ENCODE measurements at regions not wholly inside any gene's neighbourhood (a gene's known extent, or its start where the extent isn't known, plus 50 kb on each side); places are given as distances from the start of the nearest gene placed in this dataset.

GRCh38 chr2:235170536-235171521 lies 219.0 kb downstream of the SH3BP4 start:
- no peak for ATAC-seq

GRCh38 chr2:235171550-235172031 lies 219.8 kb downstream of the SH3BP4 start:
- no peak for ATAC-seq

- ATAC-seq, result no peak
Measured at GRCh38 chr2:235180642-235181041, 228.8 kb downstream of the SH3BP4 start.

- no peak for ATAC-seq
Measured at GRCh38 chr2:235183786-235184185, 232.0 kb downstream of the SH3BP4 start.

- ATAC-seq, result no peak
Measured at GRCh38 chr2:235187806-235188205, 236.0 kb downstream of the SH3BP4 start.

- ATAC-seq, result no peak
Measured at GRCh38 chr2:235191486-235191885, 239.7 kb downstream of the SH3BP4 start.

GRCh38 chr2:235191978-235192377 lies 240.2 kb downstream of the SH3BP4 start:
- ATAC-seq, result no peak

GRCh38 chr2:235194351-235194750 lies 242.5 kb downstream of the SH3BP4 start:
- ATAC-seq, result no peak

GRCh38 chr2:235194836-235195235 lies 243.0 kb downstream of the SH3BP4 start:
- no peak for ATAC-seq

- no peak for ATAC-seq
Measured at GRCh38 chr2:235195921-235196320, 244.1 kb downstream of the SH3BP4 start.

GRCh38 chr2:235199128-235199527 lies 247.3 kb downstream of the SH3BP4 start:
- ATAC-seq, result no peak

- ATAC-seq, result no peak
Measured at GRCh38 chr2:235200216-235200615, 248.4 kb downstream of the SH3BP4 start.

GRCh38 chr2:235201756-235202155 lies 249.9 kb downstream of the SH3BP4 start:
- ATAC-seq, result no peak

- no peak for ATAC-seq
Measured at GRCh38 chr2:235204948-235205347, 253.1 kb downstream of the SH3BP4 start.

GRCh38 chr2:235206399-235206798 lies 254.6 kb downstream of the SH3BP4 start:
- ATAC-seq, result no peak

GRCh38 chr2:235206980-235207579 lies 255.3 kb downstream of the SH3BP4 start:
- no peak for ATAC-seq

- no peak for ATAC-seq
Measured at GRCh38 chr2:235211056-235211455, 259.2 kb downstream of the SH3BP4 start.

- ATAC-seq, result no peak
Measured at GRCh38 chr2:235212501-235213158, 260.8 kb downstream of the SH3BP4 start.

GRCh38 chr2:235215248-235215647 lies 263.4 kb downstream of the SH3BP4 start:
- ATAC-seq, result no peak

- no peak for ATAC-seq
Measured at GRCh38 chr2:235216901-235217300, 265.1 kb downstream of the SH3BP4 start.

GRCh38 chr2:235217846-235218245 lies 266.0 kb downstream of the SH3BP4 start:
- no peak for ATAC-seq

GRCh38 chr2:235218486-235218907 lies 266.7 kb downstream of the SH3BP4 start:
- no peak for ATAC-seq

GRCh38 chr2:235219048-235219447 lies 267.2 kb downstream of the SH3BP4 start:
- ATAC-seq, result no peak

All from esophagus mucosa (tissue), 1 donor.